Activated CD8-positive, alpha-beta memory T cell treated with anti-CD3 and anti-CD28 coated beads for 48 hours (primary cell): ENCODE measurements at regions not wholly inside any gene's neighbourhood (a gene's known extent, or its start where the extent isn't known, plus 50 kb on each side); places are given as distances from the start of the nearest gene placed in this dataset.

Experiments used
- DNase-seq, 3 experiments: peaks; one replicate each; pipeline ENCODE4 v3.0.0-alpha.2; 2020; ENCODE audit warnings: low read depth in 2 of 3, low spot score in 2 of 3

- DNase-seq: no peak
Measured at GRCh38 chr14:97283841-97284240, 486.7 kb downstream of the VRK1 start.

GRCh38 chr14:97287956-97288355, 490.8 kb downstream of the VRK1 start:
- no peak for DNase-seq

- no peak for DNase-seq
Measured at GRCh38 chr14:97290065-97290464, 492.9 kb downstream of the VRK1 start.

- no peak for DNase-seq
Measured at GRCh38 chr14:97290977-97291376, 493.8 kb downstream of the VRK1 start.

GRCh38 chr14:97293659-97294058, 496.5 kb downstream of the VRK1 start:
- no peak for DNase-seq

- DNase-seq: no peak
Measured at GRCh38 chr14:97295108-97295710, 498.0 kb downstream of the VRK1 start.

- no peak for DNase-seq
Measured at GRCh38 chr14:97296176-97296575, 499.0 kb downstream of the VRK1 start.

- no peak for DNase-seq
Measured at GRCh38 chr14:97297100-97297499, 499.9 kb downstream of the VRK1 start.

GRCh38 chr14:97298331-97298730, 501.1 kb downstream of the VRK1 start:
- DNase-seq: no peak

- DNase-seq: no peak
Measured at GRCh38 chr14:97298736-97299135, 501.6 kb downstream of the VRK1 start.

- no peak for DNase-seq
Measured at GRCh38 chr14:97299661-97300060, 502.5 kb downstream of the VRK1 start.

- DNase-seq: no peak
Measured at GRCh38 chr14:97301931-97302559, 504.9 kb downstream of the VRK1 start.

GRCh38 chr14:97306133-97306759, 509.1 kb downstream of the VRK1 start:
- DNase-seq: no peak

- DNase-seq: no peak
Measured at GRCh38 chr14:97306760-97307246, 509.6 kb downstream of the VRK1 start.

GRCh38 chr14:97311411-97311810, 514.2 kb downstream of the VRK1 start:
- no peak for DNase-seq

GRCh38 chr14:97312910-97313309, 515.7 kb downstream of the VRK1 start:
- no peak for DNase-seq

GRCh38 chr14:97315790-97316189, 518.6 kb downstream of the VRK1 start:
- no peak for DNase-seq

GRCh38 chr14:97318380-97318779, 521.2 kb downstream of the VRK1 start:
- DNase-seq: no peak

- DNase-seq: no peak
Measured at GRCh38 chr14:97319691-97320090, 522.5 kb downstream of the VRK1 start.

- DNase-seq: no peak
Measured at GRCh38 chr14:97328743-97329142, 531.6 kb downstream of the VRK1 start.

- no peak for DNase-seq
Measured at GRCh38 chr14:97329701-97330100, 532.5 kb downstream of the VRK1 start.

- no peak for DNase-seq
Measured at GRCh38 chr14:97331058-97331457, 533.9 kb downstream of the VRK1 start.

GRCh38 chr14:97331526-97331925, 534.3 kb downstream of the VRK1 start:
- DNase-seq: no peak
